GM19238 (cell line): ENCODE measurements at regions not wholly inside any gene's neighbourhood (a gene's known extent, or its start where the extent isn't known, plus 50 kb on each side); places are given as distances from the start of the nearest gene placed in this dataset.
"Not testable (repeated sequence)": the region's sequence is repeated elsewhere in the genome, so short reads cannot be mapped to it uniquely, and the experiment has no call there.

Source experiments
- DNase-seq: peaks from one replicate; pipeline ENCODE4 v3.0.0; 2011; ENCODE audit warnings: low spot score; ENCODE audit not compliant: insufficient read length

GRCh38 chr9:33623658-33624586, 99.9 kb downstream of the ANKRD18B start:
- peak; percentile 68 for DNase-seq

GRCh38 chr9:33628318-33628717, 104.3 kb downstream of the ANKRD18B start:
- DNase-seq: not testable (repeated sequence)

GRCh38 chr9:33628865-33629410, 104.9 kb downstream of the ANKRD18B start:
- DNase-seq: no peak

- DNase-seq: no peak
Observed at GRCh38 chr9:33633636-33634035, 109.6 kb downstream of the ANKRD18B start.

- DNase-seq: no peak
Observed at GRCh38 chr9:33637881-33638280, 113.8 kb downstream of the ANKRD18B start.

GRCh38 chr9:33638391-33638915, 114.4 kb downstream of the ANKRD18B start:
- DNase-seq: no peak

- DNase-seq: no peak
Observed at GRCh38 chr9:33645706-33646105, 121.7 kb downstream of the ANKRD18B start.

GRCh38 chr9:33649463-33649862, 125.4 kb downstream of the ANKRD18B start:
- no peak for DNase-seq

GRCh38 chr9:33651125-33651524, 127.1 kb downstream of the ANKRD18B start:
- no peak for DNase-seq

- DNase-seq: no peak
Observed at GRCh38 chr9:33659921-33660320, 135.4 kb upstream of the PRSS3 start.

GRCh38 chr9:33660772-33661171, 134.6 kb upstream of the PRSS3 start:
- no peak for DNase-seq

- no peak for DNase-seq
Observed at GRCh38 chr9:33661176-33661575, 134.2 kb upstream of the PRSS3 start.

- DNase-seq: no peak
Observed at GRCh38 chr9:33662871-33663270, 132.5 kb upstream of the PRSS3 start.

- not testable (repeated sequence) for DNase-seq
Observed at GRCh38 chr9:33676194-33676745, 119.1 kb upstream of the PRSS3 start.

GRCh38 chr9:33676746-33677505, 118.4 kb upstream of the PRSS3 start:
- DNase-seq: peak; percentile 11

- no peak for DNase-seq
Observed at GRCh38 chr9:33677506-33677809, 117.9 kb upstream of the PRSS3 start.

- no peak for DNase-seq
Observed at GRCh38 chr9:33677961-33678360, 117.4 kb upstream of the PRSS3 start.

- no peak for DNase-seq
Observed at GRCh38 chr9:33682551-33682950, 112.8 kb upstream of the PRSS3 start.

- no peak for DNase-seq
Observed at GRCh38 chr9:33684831-33685230, 110.5 kb upstream of the PRSS3 start.

- no peak for DNase-seq
Observed at GRCh38 chr9:33686942-33687341, 108.4 kb upstream of the PRSS3 start.

GRCh38 chr9:33687779-33688178, 107.6 kb upstream of the PRSS3 start:
- DNase-seq: no peak
